Chondrocyte (in vitro differentiated cells): ENCODE measurements at regions not wholly inside any gene's neighbourhood (a gene's known extent, or its start where the extent isn't known, plus 50 kb on each side); places are given as distances from the start of the nearest gene placed in this dataset.

Experiments
- DNase-seq: peaks from one replicate; pipeline ENCODE4 v3.0.0; 2021; ENCODE audit warnings: mixed read lengths, low spot score
- H3K27ac Mint-ChIP-seq: one replicate; pipeline ENCODE4 v1.8.0; 2021; ENCODE audit warnings: mild to moderate bottlenecking, moderate library complexity, mixed read lengths; ENCODE audit not compliant: unreplicated experiment
- H3K27me3 Mint-ChIP-seq: 2 replicates; pipeline ENCODE4 v1.8.0; 2021; ENCODE audit warnings: low read depth, mixed read lengths
- H3K36me3 Mint-ChIP-seq: 2 replicates; pipeline ENCODE4 v1.8.0; 2021; ENCODE audit warnings: low read depth, mixed read lengths
- H3K4me1 Mint-ChIP-seq: 2 replicates; pipeline ENCODE4 v1.8.0; 2021; ENCODE audit warnings: low read depth, mild to moderate bottlenecking, mixed read lengths
- H3K4me3 Mint-ChIP-seq: one replicate; pipeline ENCODE4 v1.8.0; 2021; ENCODE audit warnings: mild to moderate bottlenecking, moderate library complexity, mixed read lengths; ENCODE audit not compliant: unreplicated experiment
- H3K9me3 Mint-ChIP-seq: 2 replicates; pipeline ENCODE4 v1.8.0; 2021; ENCODE audit warnings: low read depth, mixed read lengths
- TF ChIP-seq, protein P1 (sequence below): fragments of 200-600 bp; sonication (generic); IDR thresholded peaks from 2 replicates; pipeline ENCODE4 v1.5.0; 2021; ENCODE audit warnings: antibody characterized with exemption, mild to moderate bottlenecking, moderate library complexity

DNA sequence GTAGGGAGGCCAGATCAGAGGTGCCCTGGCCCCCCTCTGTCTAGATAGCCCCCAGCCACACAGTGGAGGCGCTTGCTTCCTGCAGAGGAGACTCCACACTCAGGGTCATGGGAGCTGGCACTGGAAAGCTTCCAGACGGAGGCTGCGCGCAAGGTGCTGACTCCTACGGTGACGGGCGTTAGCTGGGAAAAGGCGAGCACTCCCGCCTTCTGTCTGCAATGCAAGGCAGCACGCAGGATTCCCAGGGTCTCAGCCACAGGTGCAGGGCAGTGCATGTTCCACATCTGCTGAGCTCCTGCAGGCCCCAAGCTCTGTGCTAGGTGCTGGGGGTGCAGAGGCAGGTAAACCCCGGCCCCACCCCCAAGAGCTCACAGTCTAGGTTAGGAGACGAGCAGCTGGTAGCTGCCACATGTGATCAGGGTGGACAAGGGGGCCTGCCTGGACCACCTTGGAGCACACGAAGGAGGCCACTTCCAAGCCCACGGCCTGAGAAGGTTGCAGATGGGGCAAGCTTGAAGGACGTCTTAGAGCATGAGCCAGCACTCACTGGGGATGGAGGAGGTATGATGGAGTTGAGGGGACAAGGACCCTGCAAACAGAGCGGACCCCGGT lies 310.9 kb upstream of the DIO3 start:
- Mint-ChIP-seq H3K27me3 (peaks cover 17% of the 10 kb centered on the region), H3K27ac (no peak overlapping the region), H3K9me3 (no peaks in the 10 kb centered on the region), H3K36me3 (no peaks in the 10 kb centered on the region), H3K4me1 (no peaks in the 10 kb centered on the region), H3K4me3 (no peak overlapping the region)
- no peak for DNase-seq
- TF ChIP-seq, protein P1, sequence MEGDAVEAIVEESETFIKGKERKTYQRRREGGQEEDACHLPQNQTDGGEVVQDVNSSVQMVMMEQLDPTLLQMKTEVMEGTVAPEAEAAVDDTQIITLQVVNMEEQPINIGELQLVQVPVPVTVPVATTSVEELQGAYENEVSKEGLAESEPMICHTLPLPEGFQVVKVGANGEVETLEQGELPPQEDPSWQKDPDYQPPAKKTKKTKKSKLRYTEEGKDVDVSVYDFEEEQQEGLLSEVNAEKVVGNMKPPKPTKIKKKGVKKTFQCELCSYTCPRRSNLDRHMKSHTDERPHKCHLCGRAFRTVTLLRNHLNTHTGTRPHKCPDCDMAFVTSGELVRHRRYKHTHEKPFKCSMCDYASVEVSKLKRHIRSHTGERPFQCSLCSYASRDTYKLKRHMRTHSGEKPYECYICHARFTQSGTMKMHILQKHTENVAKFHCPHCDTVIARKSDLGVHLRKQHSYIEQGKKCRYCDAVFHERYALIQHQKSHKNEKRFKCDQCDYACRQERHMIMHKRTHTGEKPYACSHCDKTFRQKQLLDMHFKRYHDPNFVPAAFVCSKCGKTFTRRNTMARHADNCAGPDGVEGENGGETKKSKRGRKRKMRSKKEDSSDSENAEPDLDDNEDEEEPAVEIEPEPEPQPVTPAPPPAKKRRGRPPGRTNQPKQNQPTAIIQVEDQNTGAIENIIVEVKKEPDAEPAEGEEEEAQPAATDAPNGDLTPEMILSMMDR = no peak

DNA sequence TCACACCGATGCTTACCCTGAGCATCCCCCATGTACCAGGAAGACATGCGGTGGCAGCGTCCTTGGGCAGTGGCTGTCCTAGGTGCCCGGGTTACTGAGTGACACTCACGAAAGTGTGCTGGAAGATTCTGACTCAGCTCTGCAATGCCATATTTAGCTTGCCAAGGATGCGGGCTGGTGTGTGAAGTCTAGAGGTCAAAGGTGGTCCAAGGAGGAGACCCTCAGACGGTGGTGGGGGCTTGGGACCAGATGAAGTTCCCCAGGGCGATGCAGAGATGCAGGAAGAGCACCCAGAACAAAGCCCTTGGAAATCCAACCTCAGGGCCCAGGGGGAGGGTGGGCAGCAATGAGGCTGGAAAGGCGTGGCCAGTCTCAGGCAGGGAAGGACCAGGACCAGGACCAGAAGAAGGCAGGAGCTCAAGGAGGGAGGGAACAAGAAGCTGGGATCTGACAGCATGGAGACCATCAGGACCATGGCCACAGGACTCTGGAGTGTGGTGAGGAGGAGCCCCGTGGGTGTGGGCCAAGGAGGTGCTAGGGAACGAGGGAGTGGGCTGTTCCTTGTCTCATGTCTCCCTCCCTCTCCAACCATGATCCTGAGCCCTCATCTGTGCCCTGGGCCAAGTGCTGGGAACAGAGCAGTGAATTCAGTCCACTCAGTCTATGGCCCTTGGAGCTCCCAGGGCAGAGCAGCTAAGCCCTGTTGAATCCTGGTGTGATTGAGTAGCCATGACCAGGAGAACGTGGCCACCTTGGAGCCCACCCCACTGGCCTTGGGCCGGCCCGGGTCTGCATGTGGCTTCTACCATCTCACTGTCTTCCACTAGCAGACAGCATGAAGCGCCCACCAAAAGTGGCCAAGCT lies 310.1 kb upstream of the DIO3 start:
- Mint-ChIP-seq H3K9me3 (no peaks in the 10 kb centered on the region), H3K36me3 (no peaks in the 10 kb centered on the region), H3K4me3 (no peak overlapping the region), H3K27me3 (peaks cover 25% of the 10 kb centered on the region), H3K27ac (no peak overlapping the region), H3K4me1 (no peaks in the 10 kb centered on the region)
- TF ChIP-seq, protein P1 = no peak
- DNase-seq = no peak

GRCh38 chr14:101251812-101252442 lies 309.4 kb upstream of the DIO3 start:
- Mint-ChIP-seq H3K36me3 (no peaks in the 10 kb centered on the region), H3K4me3 (no peak overlapping the region)
- DNase-seq = no peak

GRCh38 chr14:101252443-101253214 lies 308.7 kb upstream of the DIO3 start:
- Mint-ChIP-seq H3K4me3 (no peak overlapping the region), H3K4me1 (no peaks in the 10 kb centered on the region)

More at GRCh38 chr14:101251812-101252442, 309.4 kb upstream of the DIO3 start:
- TF ChIP-seq, protein P1 = no peak
- Mint-ChIP-seq H3K27me3 (peaks cover 30% of the 10 kb centered on the region), H3K9me3 (no peaks in the 10 kb centered on the region), H3K4me1 (no peaks in the 10 kb centered on the region), H3K27ac (no peak overlapping the region)

More at GRCh38 chr14:101252443-101253214, 308.7 kb upstream of the DIO3 start:
- Mint-ChIP-seq H3K27ac (no peak overlapping the region), H3K36me3 (no peaks in the 10 kb centered on the region), H3K9me3 (no peaks in the 10 kb centered on the region), H3K27me3 (peaks cover 36% of the 10 kb centered on the region)
- TF ChIP-seq, protein P1 = no peak
- no peak for DNase-seq
